HG03520 (cell line): ENCODE measurements at regions not wholly inside any gene's neighbourhood (a gene's known extent, or its start where the extent isn't known, plus 50 kb on each side); places are given as distances from the start of the nearest gene placed in this dataset.
"Not testable (repeated sequence)": the region's sequence is repeated elsewhere in the genome, so short reads cannot be mapped to it uniquely, and the experiment has no call there.

Source experiments
- ATAC-seq: cut with Tn5 transposase; IDR thresholded peaks from one replicate; pipeline ENCODE4 v1.9.1; 2021; ENCODE audit warnings: mild to moderate bottlenecking, moderate library complexity; ENCODE audit not compliant: unreplicated experiment

DNA sequence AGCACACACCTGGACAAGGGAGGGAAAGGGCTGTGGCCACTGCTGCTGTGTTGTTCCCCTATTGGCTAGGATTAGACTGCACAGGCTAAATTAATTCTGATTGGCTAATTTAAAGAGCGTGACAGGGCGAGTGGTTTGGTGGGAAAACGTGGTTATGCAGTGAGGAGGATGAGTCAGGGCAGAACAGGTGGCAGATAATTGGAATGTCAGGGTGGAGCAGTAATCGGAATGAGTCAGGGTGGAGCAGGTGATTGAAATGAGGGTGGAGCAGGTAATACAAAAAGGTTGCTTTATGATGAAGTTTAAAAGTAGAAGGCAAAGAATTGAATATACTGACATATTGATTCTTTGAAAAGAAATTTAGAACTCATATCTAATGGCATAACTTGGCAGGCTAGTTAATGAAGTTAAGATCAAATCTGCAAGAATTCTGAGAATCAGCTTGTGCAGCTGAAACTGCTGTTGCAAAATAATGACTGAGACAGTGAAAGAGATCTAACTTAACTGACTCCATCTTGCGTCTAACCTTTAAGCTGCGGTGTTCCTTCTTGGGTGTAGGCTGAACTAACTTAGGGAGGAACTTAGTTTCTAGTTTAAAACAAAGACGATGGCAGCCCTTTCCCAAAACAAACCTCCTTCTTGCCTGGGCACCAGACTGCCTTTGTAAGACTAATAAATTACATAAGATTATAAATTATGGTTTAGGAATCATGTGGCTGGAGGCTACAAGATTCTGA is 174.3 kb downstream of the UTP18 start:
- ATAC-seq = no peak

DNA sequence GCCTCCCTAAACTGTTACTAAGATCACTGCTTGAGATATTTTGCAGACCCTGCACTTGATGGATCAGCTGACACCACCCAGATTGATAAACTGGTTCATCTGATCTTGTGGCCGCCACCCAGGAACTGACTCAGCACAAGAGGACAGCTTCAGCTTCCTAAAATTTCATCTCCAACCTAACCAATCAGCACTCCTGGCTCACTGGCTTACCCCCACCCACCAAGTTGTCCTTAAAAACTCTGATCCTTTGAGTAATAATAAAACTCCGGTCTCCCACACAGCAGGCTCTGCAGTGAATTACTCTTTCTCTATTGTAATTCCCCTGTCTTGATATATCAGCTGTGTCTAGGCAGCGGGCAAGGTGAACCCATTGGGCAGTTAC is 174.8 kb downstream of the UTP18 start:
- no peak for ATAC-seq

DNA sequence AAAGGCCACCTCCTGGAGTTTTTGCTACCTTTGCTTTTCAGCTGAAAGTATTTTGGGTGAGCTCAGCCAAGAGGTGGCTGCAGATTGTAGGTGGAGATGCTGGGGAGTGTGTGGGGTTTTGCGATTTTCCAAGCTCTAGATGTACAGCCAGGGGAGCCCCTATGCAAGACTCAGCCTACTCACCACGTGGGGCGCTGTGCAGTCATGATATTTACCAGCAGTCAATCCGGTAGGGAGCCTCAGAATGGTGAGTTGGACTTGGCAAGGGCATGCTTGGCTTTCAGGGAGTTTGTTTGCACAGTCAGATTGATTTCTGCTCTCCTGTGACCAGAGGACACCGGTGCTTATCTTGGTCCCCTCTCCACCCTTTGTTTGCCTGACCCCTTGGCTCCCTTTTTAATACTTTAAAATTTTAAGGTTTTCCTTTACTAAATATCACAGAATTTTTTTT is 175.3 kb downstream of the UTP18 start:
- peak; percentile 56 for ATAC-seq

DNA sequence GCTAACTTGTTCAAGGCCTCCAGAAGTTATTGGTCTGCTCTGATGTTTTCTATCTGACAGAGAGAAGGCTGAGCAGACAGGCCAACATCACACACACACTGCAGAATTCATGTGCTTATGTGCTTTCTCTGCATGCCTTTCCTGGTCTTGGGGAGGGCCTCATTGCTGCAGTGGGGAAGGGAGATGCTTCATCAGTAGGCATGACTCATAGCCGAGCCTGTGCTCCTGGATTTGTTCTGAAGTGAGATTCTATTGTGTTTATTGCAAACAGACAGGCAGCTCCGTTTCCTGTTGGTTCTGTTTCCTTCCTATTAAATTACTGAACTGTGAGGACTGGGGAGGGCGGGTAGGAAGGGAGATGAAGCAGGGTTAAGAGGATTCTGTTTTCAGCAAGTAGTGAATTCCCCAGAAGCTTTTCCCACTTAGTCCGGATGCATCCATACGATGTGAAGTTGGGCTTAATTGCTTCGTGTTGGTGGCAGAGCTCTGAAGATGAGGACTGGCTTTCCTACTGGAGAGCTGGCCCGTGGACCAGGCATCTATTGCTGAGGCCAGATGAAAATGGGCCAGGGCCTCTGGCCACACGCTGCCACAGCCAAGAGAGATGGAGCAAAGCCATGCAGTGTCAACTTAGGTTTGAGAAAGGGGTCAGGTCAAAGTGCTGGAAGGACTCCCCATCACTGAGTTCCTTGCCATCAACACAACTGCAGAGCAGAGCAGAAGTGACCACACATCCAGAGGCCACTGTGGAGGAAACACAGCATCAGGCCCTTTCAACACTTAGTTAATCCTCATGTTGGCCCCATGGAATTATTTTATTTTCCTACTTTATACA is 179.3 kb downstream of the UTP18 start:
- no peak for ATAC-seq

DNA sequence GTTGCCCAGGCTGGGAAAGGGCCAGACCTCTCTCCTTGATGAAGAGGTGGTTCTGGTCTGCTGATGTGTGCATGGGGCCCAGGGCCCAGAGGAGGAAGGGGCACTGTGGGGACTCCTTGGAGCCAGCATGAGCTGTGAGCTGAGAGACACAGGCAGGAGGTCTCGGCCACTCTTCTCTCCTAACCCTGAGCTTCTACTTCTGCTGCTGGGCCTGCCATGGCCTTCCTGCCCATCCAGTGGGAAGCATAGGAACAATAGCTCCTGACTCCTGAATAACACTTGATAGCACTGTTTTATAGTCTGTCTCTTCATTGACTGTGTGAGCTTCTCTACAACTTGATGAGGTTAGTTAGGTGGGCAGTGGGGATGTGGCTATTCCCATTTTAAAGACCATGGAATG is 181.1 kb downstream of the UTP18 start:
- ATAC-seq = no peak

DNA sequence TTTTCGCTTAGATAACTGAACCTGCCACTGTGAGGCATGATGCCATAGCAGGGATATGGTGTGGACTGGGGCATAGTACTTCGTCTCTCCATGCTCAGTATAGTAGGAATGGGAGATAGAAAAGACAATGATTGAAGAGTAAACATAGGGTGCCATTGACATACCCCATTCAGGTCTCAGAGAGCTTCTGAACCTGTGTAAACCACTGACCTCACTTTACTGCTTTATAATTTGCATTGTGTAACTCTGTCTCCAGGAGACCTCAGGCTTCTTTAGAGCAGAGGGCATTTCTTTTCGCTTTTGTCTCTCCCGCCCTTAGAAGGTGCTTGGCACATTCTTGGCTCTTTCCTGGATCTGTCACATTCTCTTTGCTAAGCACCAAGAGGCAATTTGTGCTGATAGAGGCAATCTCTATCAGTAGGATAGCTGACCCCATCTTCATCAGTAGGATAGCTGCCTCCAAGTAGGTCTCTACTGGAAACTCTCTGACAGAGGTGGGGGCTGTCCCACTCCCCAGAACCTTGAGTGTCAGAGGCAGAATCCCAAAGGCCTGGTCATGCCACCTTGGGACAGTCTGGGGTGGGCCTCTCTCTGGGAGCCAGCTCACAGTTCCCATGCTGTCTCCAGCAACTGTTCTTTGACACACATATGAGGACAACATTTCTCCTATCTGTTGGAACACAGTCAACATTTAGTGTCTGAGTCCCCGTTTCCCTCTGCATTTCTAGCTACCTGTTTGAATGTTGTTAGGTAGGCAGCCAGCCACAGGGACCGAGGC is 181.9 kb downstream of the UTP18 start:
- no peak for ATAC-seq

DNA sequence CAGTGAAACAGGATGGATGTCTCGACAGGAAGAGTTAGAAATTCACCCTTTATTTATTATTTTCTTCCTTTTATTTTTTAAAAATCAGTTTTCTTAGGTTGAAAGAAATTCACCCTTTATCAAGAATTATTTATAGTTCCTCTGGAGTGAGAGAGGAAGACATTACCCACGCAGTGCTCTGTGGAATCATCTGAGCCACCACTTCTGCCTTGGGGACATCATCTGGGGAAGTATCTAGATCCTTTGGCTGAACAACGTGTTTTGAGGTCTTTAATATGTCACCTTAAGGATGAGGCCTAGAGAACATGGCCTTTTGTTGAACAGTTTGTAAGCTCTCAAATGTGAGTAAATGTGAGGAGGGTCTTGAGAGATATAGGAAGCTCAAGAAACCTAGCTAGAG is 183.3 kb downstream of the UTP18 start:
- no peak for ATAC-seq

DNA sequence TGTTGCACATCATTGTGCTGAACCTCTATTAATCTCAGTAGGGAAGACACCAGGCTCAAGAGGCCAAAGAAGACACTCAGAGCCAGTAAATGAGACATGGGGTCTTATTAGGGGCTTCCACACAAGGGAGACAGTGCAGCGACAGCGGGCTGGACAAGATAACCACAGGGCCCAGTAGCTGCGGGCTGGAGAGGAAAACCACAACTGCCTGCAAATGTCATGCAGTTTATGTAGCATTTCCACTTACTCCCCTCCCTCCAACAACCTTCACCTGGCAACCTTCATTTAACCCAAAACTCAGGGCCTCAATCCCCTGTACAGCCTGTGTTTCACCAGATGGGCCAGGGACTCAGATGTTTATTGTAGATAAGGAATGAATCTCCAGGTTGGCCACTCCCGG is 185.6 kb downstream of the UTP18 start:
- no peak for ATAC-seq

DNA sequence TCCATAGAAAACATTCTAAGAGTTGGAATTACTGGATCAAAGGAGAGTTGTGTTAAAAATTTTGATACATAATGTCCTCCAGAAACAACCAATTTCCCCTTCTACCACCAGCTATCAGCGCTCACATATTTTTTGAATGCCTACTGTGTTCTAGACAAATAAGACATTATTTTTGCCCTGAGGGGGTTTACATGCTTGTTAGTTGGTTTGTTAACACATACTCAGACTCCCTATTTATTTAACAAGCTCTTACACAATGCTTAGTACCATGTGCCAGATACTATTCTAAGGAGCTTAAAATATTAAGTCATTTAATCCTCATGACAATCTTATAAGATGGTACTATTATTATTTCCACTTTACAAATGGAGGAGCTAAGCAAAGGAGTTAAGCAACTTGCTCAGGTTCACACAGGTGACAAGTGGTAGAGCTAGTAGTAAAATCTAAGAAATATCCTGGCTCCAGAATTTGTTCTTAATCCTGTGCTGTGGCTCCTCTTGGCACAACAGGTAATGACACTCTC is 194.2 kb downstream of the UTP18 start:
- ATAC-seq = no peak

DNA sequence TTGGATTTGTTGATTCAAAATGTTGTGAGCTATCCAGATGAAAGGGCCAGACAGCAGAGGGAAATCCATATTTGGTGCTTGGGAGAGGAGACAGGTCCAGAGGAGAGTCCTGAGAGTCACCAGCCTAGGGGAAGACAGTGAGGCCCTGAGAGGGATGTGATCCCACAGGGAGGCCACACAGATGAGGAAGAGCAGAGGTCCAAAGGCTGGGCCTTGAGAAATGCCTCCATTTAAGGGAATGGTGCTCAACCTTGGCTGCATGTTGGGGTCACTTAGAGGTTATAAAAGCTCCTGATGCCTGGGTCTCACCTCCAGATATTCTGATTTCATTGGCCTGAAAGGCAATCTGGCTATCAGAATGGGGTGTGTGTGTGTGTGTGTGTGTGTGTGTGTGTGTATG is 194.9 kb downstream of the UTP18 start:
- ATAC-seq = no peak

DNA sequence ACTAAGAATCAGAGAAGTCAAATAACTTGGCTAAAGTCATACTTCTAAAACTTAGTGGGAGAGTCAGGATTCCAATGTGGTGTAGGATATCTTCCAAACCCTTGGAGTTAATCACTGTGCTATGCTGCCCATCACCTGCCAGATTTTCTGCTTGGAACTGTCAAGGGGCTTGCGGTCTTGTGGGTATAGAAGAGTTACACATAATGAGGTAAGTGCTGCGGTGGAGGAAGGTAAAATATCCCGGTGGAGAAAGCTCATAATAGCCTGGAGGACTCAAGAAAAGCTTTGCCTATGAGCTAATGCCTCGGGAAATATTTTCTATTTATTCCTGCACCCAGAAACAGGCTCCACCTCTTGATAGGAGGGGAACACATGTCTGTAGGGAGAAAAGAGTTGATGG is 195.6 kb downstream of the UTP18 start:
- no peak for ATAC-seq

DNA sequence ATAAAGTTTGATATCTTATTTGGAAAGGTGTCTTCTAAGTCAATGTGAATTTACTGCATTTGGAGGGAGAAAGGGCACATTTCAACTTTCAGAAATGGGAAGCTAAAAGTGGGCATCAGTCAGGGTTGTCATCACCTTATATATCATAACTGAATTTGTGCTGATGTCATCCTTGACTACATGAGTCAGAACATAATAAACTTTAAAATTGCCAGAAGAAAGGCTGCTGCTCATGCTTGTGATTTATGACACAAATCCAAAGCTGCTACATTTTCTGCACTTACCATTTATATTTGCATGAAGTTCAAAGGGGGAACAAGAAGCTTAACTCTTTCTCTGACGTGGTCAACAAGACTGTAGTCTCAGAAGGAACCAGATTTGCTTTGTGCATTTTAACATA is 196.6 kb downstream of the UTP18 start:
- no peak for ATAC-seq

DNA sequence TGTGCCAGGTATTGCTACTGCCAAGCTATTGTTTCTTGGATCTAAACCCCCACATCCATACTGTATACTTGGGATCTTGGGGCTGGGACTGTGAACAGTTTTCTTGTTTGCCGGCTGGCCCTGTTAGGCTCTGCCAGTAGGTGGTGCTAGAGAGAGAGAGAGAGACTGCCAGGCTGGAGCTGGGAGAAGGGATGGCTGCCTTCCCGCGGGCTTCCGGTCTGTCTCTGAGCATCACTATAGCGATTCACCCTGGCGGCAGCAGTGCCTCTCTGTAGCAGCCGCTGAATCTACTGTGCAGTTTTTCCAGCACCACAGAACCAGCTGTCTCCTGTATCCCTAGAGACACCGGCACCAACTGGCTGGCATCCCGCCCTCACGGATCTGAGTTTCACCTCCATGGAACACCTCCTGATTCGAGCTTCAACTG is 201.2 kb downstream of the UTP18 start:
- no peak for ATAC-seq

DNA sequence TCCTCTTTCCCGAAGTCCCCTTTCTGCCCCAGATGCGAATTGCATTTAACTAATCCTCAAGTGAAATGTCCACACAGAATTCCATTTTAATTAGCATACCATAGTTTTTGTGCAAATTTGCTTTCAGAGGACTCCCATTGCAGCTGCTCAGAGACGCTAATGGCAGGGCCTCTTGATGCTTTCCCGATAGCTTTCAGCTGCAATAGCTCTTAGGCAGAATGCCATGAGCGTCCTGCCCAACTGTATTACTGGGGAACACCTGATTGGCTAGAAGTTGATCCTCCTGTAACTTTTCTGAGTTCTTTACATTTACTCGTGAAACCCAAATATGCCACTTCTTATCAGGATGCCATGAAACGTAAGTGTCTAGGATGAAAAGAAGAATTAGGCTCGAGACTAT is 203.0 kb downstream of the UTP18 start:
- ATAC-seq = no peak

DNA sequence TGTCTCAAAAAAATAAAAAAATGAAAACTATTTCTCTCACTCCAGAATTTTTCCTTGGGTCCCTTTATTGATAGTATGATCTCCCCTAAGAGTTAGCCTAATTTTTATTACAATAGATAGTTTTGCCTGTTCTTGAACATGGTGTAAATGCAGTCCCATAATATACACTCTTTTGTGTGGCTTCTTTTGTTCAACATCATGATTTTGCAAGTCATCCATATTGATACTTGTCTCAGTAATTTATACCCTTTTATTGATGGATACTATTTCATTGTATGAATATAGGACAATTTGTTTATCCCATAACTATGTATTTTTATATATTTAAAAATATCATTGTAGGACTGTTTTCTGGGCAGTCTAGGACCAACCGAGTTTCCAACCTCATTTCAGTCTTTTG is 207.0 kb downstream of the UTP18 start:
- no peak for ATAC-seq

DNA sequence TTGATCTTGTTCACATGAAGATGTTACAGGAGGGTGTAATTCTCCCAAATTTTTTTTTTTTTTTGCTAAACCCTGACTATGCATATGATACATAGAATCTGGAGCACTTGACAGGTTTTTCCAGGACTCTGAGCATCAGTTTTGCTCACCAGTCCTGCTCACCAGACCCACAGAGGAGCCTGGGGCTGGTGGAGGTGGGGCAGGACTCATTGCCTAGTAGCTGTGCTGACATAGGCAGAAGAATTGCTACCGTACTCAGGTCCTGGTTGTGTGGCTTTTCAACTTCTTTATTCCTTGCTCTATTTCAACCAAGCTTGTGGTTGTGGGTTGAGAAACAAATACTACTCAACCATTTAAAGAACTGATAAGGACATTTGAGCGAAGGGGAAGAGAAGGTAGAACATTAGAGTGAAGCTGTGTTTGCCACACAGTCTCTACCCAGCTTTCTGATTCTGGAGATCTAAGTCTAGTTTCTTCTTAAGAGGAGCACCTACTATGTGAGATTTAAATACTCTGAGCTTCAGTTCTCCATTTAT is 212.4 kb downstream of the UTP18 start:
- no peak for ATAC-seq

DNA sequence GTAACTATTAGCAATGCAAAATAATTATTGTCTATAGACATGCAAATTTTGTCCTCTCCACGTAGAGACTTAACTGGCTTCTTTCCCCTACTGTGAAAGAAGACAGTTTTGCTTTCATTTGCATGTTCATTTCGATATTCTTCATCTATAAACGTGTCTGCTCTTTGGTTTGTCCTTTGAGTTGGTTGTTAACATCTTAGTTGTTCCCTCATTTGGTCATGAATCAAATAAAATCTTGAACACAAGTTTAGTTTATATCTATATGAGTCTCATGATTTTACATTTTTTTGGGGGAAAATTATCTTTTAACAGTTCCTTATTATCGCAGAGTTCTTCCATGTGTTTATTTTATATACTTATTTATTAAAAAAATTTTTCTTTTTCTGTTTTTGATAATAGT is 214.4 kb downstream of the UTP18 start:
- no peak for ATAC-seq

DNA sequence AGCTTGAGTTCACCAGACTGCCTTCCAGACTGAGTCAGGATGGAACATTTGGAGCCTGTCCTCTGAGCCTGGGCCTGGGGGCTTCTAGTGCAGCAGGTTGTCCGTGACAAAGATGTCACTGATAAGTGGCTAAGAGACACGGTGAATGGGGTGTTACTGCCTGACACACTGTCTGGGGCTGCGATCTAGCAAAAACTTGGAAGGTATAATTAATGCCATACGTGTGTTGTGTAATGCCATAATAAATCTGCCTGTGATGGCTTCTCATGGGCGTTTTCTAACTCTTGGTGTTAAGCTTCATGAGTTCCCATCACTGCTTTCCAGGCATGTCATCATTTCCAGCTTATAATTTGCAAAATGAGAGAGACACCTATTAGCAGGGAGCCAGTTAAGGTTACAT is 215.4 kb downstream of the UTP18 start:
- no peak for ATAC-seq

DNA sequence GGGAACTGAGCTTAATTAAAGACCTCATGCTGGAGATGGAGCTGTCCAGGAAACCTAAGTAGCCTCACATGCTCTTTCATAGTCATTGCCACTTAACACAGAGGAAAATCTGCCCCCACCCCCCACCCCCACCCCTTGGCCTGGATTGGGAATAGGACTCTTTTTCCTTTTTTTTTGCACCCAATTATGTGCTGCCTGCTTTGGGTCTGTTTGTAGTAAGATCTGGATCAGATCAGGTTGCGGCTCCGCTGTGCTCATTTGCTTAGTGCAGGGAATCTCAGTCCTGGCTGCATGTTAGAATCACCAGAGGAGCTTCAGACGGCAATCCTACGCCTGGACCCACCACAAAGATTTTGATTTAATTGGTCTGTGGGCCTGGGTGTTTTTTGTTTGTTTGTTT is 219.0 kb downstream of the UTP18 start:
- ATAC-seq = no peak

DNA sequence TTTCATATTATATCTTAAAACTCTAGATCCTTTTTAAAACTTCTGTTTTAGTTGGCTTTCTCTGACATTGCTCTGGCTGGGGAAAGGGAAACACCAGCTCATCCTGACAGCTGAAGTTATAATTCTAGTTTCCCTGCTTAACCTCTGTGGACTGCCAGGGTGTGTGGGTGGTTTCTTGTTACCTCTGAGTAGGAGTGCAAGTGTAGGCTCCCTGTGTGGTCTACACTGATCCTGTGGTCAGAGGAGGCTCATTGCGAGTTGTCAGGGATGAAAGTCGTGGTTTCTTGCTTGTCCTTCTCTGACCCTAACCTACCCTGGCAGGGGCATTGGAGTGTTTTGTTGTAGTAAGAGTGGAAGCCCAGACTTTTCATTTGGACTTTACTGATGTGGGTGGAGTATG is 221.0 kb downstream of the UTP18 start:
- ATAC-seq = no peak

DNA sequence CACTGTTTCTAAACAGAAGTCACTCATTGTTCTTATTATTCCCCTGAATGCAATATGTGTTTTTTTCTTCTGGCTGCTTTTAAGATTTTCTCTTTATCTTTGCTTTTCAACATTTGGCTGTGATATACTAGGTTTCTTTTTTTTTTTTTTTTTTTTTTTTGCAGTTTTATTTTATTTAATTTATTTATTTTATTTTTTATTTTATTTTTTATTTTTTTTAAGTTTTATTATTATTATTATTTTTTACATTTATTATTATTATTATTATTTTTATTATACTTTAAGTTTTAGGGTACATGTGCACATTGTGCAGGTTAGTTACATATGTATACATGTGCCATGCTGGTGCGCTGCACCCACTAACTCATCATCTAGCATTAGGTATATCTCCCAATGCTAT is 221.9 kb downstream of the UTP18 start:
- not testable (repeated sequence) for ATAC-seq
